Amniotic epithelial cell (primary cell): ENCODE measurements at regions not wholly inside any gene's neighbourhood (a gene's known extent, or its start where the extent isn't known, plus 50 kb on each side); places are given as distances from the start of the nearest gene placed in this dataset.

Experiments used
- DNase-seq: peaks from one replicate; pipeline ENCODE4 v3.0.0-alpha.2; 2010; ENCODE audit warnings: low read depth

- no peak for DNase-seq
These were observed 61.2 kb upstream of the MAP1B start for GRCh38 chr5:72046106-72046505.

DNA sequence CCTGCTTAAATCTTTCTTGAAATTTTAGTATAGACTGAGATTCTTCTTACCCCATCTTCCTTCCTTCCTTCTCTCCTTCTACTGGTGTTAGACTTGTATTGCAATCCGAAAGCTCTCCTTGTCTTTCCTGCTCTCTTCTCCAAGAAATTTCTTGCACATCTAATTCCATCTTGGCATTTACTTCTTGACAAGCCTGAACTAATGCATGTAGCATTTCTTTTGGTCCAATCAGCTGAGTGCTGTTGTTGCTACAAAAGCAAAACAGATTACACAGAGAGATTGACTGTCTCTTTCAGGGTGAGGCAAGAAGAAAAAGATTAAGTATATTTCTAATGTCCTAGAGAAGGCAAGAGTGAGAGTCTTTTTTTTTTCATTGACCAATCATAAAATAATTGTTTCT is 51.6 kb upstream of the MAP1B start:
- no peak for DNase-seq
